ENCODE measurements at regions not wholly inside any gene's neighbourhood (a gene's known extent, or its start where the extent isn't known, plus 50 kb on each side); places are given as distances from the start of the nearest gene placed in this dataset.

GRCh38 chr6:91970700-91971099 is 1383.8 kb upstream of the MAP3K7 start:
- Histone ChIP-seq H3K79me2 (ENCODE audit: insufficient read depth, low read length) (no peaks in the 10 kb centered on the region), H3K9me3 (replicated peaks in 1 of 2; ENCODE audit: control insufficient read depth in 1 of 2, insufficient read depth in 1 of 2, low read length in 2 of 2) (peaks cover 14 to 19% of the 10 kb centered on the region in 2 donors), H2AFZ (ENCODE audit: insufficient read depth, low read depth, low read length, poor library complexity, severe bottlenecking) (no peak overlapping the region), H3K27ac (ENCODE audit: low read depth in 1 of 2, low read length in 2 of 2) (no peak overlapping the region), H3K9ac (ENCODE audit: insufficient read depth, low read length, poor library complexity, severe bottlenecking) (no peak overlapping the region), H4K20me1 (ENCODE audit: insufficient read depth, low read length) (no peaks in the 10 kb centered on the region), H3K27me3 (ENCODE audit: control insufficient read depth in 2 of 2, insufficient read depth in 2 of 2, low read length in 2 of 2) (no peaks in the 10 kb centered on the region), H3K4me3 (replicated peaks in 1 of 3; ENCODE audit: low read depth in 2 of 3, low read length in 3 of 3) (no peak overlapping the region), H3K4me1 (ENCODE audit: control insufficient read depth in 1 of 2, insufficient read depth in 2 of 2, low read length in 2 of 2) (no peaks in the 10 kb centered on the region), H3K4me2 (replicated peaks; ENCODE audit: extremely low read depth, low read length, poor library complexity, severe bottlenecking) (no peak overlapping the region), H3K36me3 (replicated peaks in 1 of 2; ENCODE audit: control insufficient read depth in 1 of 2, insufficient read depth in 2 of 2, low read length in 2 of 2) (no peaks in the 10 kb centered on the region)
- WGBS (ENCODE audit: insufficient coverage) = 78% methylated on average over 1 of the region's 2 CpGs
- TF ChIP-seq CTCF (IDR thresholded peaks at IDR 0.05) = no peak
- H3K27ac Mint-ChIP-seq = no peak overlapping the region
- H3K4me3 Mint-ChIP-seq = no peak overlapping the region
- peaks cover 6 to 23% (median 12%) of the 10 kb centered on the region in 7 donors for H3K9me3 Mint-ChIP-seq
- no peaks in the 10 kb centered on the region for H3K36me3 Mint-ChIP-seq
- H3K27me3 Mint-ChIP-seq (ENCODE audit: low read depth in 3 of 3) = no peaks in the 10 kb centered on the region
- intact Hi-C loops (cut with micrococcal nuclease) = no loop called here
- H3K4me1 Mint-ChIP-seq = no peaks in the 10 kb centered on the region
- no peak for DNase-seq

DNA sequence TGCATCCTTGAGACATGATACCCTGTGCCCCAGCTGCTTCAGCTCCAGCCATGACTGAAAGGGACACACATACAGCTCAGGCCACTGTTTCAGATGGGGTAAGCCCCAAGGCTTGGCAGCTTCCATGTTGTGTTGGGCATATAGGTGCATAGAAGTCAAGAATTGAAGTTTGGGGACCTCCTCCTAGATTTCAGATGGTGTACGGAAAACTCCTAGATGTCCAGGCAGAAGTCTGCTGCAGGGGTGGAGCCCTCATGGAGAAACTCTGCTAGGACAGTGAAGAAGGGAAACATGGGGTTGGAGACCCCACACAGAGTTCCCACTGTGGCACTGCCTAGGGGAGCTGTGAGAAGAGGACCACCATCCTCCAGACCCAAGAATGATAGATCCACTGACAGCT is 1379.0 kb upstream of the MAP3K7 start:
- Histone ChIP-seq H3K4me2 (replicated peaks; ENCODE audit: extremely low read depth, low read length, poor library complexity, severe bottlenecking) (no peak overlapping the region), H4K20me1 (ENCODE audit: insufficient read depth, low read length) (no peaks in the 10 kb centered on the region), H3K9ac (ENCODE audit: insufficient read depth, low read length, poor library complexity, severe bottlenecking) (no peak overlapping the region), H3K79me2 (ENCODE audit: insufficient read depth, low read length) (no peaks in the 10 kb centered on the region), H3K27ac (ENCODE audit: low read depth in 1 of 2, low read length in 2 of 2) (no peak overlapping the region), H3K4me1 (ENCODE audit: control insufficient read depth in 1 of 2, insufficient read depth in 2 of 2, low read length in 2 of 2) (no peaks in the 10 kb centered on the region), H3K36me3 (replicated peaks in 1 of 2; ENCODE audit: control insufficient read depth in 1 of 2, insufficient read depth in 2 of 2, low read length in 2 of 2) (no peaks in the 10 kb centered on the region), H3K27me3 (ENCODE audit: control insufficient read depth in 2 of 2, insufficient read depth in 2 of 2, low read length in 2 of 2) (no peaks in the 10 kb centered on the region), H2AFZ (ENCODE audit: insufficient read depth, low read depth, low read length, poor library complexity, severe bottlenecking) (no peak overlapping the region), H3K4me3 (replicated peaks in 1 of 3; ENCODE audit: low read depth in 2 of 3, low read length in 3 of 3) (no peak overlapping the region), H3K9me3 (replicated peaks in 1 of 2; ENCODE audit: control insufficient read depth in 1 of 2, insufficient read depth in 1 of 2, low read length in 2 of 2) (peaks cover 14 to 22% of the 10 kb centered on the region in 2 donors)
- H3K9me3 Mint-ChIP-seq = peaks cover 10 to 18% (median 11%) of the 10 kb centered on the region in 7 donors
- no peak overlapping the region for H3K4me3 Mint-ChIP-seq
- no peaks in the 10 kb centered on the region for H3K4me1 Mint-ChIP-seq
- no peak overlapping the region for H3K27ac Mint-ChIP-seq
- DNase-seq = no peak
- no peak for TF ChIP-seq CTCF (IDR thresholded peaks at IDR 0.05)
- intact Hi-C loops (cut with micrococcal nuclease) = no loop called here
- no peaks in the 10 kb centered on the region for H3K36me3 Mint-ChIP-seq
- WGBS (ENCODE audit: insufficient coverage) = 90% methylated on average over 1 of the region's 1 CpG
- H3K27me3 Mint-ChIP-seq (ENCODE audit: low read depth in 3 of 3) = no peaks in the 10 kb centered on the region
